ENCODE measurements at regions not wholly inside any gene's neighbourhood (a gene's known extent, or its start where the extent isn't known, plus 50 kb on each side); places are given as distances from the start of the nearest gene placed in this dataset.

GRCh38 chr11:25628030-25628429, 703.9 kb upstream of the ANO3 start:
- Mint-ChIP-seq H3K4me1 (no peaks in the 10 kb centered on the region), H3K27ac (no peak overlapping the region), H3K36me3 (ENCODE audit: low read depth) (no peaks in the 10 kb centered on the region), H3K27me3 (ENCODE audit: insufficient read depth, low read depth, poor library complexity) (no peaks in the 10 kb centered on the region), H3K4me3 (no peak overlapping the region), H3K9me3 (no peaks in the 10 kb centered on the region)
- Histone ChIP-seq H2AFZ (peak overlapping the region; percentile 92), H3K79me2 (replicated peaks; ENCODE audit: insufficient read depth) (no peaks in the 10 kb centered on the region), H4K20me1 (replicated peaks; ENCODE audit: insufficient read depth) (no peaks in the 10 kb centered on the region), H3F3A (replicated peaks; ENCODE audit: low read depth) (no peaks in the 10 kb centered on the region), H3K36me3 (ENCODE audit: insufficient read depth) (no peaks in the 10 kb centered on the region; the same call in 1 of the 2 replicates), H3K9me2 (ENCODE audit: insufficient read depth) (0 out of 2 replicates have a peak, but pooled peaks cover 3% of the 10 kb centered on the region), H3K4me2 (no peak overlapping the region), H3K4me1 (ENCODE audit: insufficient read depth) (no peaks in the 10 kb centered on the region), H3K4me3 (no peak overlapping the region), H3K27me3 (ENCODE audit: insufficient read depth) (no peaks in the 10 kb centered on the region), H3K27ac (ENCODE audit: low read depth) (no peak overlapping the region)
- TF ChIP-seq, protein P1, sequence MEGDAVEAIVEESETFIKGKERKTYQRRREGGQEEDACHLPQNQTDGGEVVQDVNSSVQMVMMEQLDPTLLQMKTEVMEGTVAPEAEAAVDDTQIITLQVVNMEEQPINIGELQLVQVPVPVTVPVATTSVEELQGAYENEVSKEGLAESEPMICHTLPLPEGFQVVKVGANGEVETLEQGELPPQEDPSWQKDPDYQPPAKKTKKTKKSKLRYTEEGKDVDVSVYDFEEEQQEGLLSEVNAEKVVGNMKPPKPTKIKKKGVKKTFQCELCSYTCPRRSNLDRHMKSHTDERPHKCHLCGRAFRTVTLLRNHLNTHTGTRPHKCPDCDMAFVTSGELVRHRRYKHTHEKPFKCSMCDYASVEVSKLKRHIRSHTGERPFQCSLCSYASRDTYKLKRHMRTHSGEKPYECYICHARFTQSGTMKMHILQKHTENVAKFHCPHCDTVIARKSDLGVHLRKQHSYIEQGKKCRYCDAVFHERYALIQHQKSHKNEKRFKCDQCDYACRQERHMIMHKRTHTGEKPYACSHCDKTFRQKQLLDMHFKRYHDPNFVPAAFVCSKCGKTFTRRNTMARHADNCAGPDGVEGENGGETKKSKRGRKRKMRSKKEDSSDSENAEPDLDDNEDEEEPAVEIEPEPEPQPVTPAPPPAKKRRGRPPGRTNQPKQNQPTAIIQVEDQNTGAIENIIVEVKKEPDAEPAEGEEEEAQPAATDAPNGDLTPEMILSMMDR (conservative IDR thresholded peaks at IDR 0.05; ENCODE audit: low read depth in 2 of 2), result no peak
- TF ChIP-seq, protein P2, sequence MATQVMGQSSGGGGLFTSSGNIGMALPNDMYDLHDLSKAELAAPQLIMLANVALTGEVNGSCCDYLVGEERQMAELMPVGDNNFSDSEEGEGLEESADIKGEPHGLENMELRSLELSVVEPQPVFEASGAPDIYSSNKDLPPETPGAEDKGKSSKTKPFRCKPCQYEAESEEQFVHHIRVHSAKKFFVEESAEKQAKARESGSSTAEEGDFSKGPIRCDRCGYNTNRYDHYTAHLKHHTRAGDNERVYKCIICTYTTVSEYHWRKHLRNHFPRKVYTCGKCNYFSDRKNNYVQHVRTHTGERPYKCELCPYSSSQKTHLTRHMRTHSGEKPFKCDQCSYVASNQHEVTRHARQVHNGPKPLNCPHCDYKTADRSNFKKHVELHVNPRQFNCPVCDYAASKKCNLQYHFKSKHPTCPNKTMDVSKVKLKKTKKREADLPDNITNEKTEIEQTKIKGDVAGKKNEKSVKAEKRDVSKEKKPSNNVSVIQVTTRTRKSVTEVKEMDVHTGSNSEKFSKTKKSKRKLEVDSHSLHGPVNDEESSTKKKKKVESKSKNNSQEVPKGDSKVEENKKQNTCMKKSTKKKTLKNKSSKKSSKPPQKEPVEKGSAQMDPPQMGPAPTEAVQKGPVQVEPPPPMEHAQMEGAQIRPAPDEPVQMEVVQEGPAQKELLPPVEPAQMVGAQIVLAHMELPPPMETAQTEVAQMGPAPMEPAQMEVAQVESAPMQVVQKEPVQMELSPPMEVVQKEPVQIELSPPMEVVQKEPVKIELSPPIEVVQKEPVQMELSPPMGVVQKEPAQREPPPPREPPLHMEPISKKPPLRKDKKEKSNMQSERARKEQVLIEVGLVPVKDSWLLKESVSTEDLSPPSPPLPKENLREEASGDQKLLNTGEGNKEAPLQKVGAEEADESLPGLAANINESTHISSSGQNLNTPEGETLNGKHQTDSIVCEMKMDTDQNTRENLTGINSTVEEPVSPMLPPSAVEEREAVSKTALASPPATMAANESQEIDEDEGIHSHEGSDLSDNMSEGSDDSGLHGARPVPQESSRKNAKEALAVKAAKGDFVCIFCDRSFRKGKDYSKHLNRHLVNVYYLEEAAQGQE (IDR thresholded peaks at IDR 0.05; ENCODE audit: unreplicated experiment), result no peak
- DNase-seq (ENCODE audit: low spot score) (no peak), ATAC-seq (no peak)

DNA sequence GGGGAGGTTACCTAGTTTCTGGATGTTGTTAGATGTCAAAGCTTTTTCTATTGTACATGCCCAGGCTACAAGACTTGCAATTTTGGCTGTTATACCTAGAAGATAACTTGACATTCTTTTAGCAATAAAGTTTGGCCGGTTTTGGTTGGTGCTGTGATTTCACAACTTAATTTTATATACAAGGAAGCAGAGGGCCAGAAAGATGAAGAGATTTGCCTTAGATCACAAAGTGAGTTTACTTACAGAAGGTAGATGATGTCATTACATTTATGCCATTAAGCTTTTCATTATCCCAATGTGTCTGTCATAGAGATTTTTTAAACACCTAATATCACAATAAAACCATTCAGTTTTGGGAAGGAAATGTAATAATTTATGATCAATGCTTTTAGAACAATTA, 698.7 kb upstream of the ANO3 start:
- H3K36me3 Mint-ChIP-seq (ENCODE audit: low read depth), result no peaks in the 10 kb centered on the region
- Histone ChIP-seq H3K27me3 (ENCODE audit: insufficient read depth) (no peaks in the 10 kb centered on the region), H3K79me2 (replicated peaks; ENCODE audit: insufficient read depth) (no peaks in the 10 kb centered on the region), H4K20me1 (replicated peaks; ENCODE audit: insufficient read depth) (no peaks in the 10 kb centered on the region), H2AFZ (no peak overlapping the region; the same call in 1 of the 2 replicates), H3K36me3 (ENCODE audit: insufficient read depth) (no peaks in the 10 kb centered on the region; the same call in 1 of the 2 replicates), H3K4me2 (no peak overlapping the region), H3F3A (replicated peaks; ENCODE audit: low read depth) (no peaks in the 10 kb centered on the region), H3K4me3 (no peak overlapping the region), H3K27ac (ENCODE audit: low read depth) (no peak overlapping the region), H3K4me1 (ENCODE audit: insufficient read depth) (no peaks in the 10 kb centered on the region), H3K9me2 (ENCODE audit: insufficient read depth) (no peaks in the 10 kb centered on the region)
- H3K4me1 Mint-ChIP-seq, result no peaks in the 10 kb centered on the region
- H3K4me3 Mint-ChIP-seq, result no peak overlapping the region
- DNase-seq (ENCODE audit: low spot score) (no peak), ATAC-seq (no peak)
- H3K9me3 Mint-ChIP-seq, result no peaks in the 10 kb centered on the region; the same call in 2 of the 3 replicates
- no peaks in the 10 kb centered on the region for H3K27me3 Mint-ChIP-seq (ENCODE audit: insufficient read depth, low read depth, poor library complexity)
- H3K27ac Mint-ChIP-seq, result no peak overlapping the region
- TF ChIP-seq, protein P1 (conservative IDR thresholded peaks at IDR 0.05; ENCODE audit: low read depth in 2 of 2), result no peak
- TF ChIP-seq STAT1 (IDR thresholded peaks at IDR 0.05; ENCODE audit: unreplicated experiment), result no peak
- TF ChIP-seq EZH2phosphoT487 (IDR thresholded peaks at IDR 0.05; ENCODE audit: unreplicated experiment), result no peak
- TF ChIP-seq, protein P3, sequence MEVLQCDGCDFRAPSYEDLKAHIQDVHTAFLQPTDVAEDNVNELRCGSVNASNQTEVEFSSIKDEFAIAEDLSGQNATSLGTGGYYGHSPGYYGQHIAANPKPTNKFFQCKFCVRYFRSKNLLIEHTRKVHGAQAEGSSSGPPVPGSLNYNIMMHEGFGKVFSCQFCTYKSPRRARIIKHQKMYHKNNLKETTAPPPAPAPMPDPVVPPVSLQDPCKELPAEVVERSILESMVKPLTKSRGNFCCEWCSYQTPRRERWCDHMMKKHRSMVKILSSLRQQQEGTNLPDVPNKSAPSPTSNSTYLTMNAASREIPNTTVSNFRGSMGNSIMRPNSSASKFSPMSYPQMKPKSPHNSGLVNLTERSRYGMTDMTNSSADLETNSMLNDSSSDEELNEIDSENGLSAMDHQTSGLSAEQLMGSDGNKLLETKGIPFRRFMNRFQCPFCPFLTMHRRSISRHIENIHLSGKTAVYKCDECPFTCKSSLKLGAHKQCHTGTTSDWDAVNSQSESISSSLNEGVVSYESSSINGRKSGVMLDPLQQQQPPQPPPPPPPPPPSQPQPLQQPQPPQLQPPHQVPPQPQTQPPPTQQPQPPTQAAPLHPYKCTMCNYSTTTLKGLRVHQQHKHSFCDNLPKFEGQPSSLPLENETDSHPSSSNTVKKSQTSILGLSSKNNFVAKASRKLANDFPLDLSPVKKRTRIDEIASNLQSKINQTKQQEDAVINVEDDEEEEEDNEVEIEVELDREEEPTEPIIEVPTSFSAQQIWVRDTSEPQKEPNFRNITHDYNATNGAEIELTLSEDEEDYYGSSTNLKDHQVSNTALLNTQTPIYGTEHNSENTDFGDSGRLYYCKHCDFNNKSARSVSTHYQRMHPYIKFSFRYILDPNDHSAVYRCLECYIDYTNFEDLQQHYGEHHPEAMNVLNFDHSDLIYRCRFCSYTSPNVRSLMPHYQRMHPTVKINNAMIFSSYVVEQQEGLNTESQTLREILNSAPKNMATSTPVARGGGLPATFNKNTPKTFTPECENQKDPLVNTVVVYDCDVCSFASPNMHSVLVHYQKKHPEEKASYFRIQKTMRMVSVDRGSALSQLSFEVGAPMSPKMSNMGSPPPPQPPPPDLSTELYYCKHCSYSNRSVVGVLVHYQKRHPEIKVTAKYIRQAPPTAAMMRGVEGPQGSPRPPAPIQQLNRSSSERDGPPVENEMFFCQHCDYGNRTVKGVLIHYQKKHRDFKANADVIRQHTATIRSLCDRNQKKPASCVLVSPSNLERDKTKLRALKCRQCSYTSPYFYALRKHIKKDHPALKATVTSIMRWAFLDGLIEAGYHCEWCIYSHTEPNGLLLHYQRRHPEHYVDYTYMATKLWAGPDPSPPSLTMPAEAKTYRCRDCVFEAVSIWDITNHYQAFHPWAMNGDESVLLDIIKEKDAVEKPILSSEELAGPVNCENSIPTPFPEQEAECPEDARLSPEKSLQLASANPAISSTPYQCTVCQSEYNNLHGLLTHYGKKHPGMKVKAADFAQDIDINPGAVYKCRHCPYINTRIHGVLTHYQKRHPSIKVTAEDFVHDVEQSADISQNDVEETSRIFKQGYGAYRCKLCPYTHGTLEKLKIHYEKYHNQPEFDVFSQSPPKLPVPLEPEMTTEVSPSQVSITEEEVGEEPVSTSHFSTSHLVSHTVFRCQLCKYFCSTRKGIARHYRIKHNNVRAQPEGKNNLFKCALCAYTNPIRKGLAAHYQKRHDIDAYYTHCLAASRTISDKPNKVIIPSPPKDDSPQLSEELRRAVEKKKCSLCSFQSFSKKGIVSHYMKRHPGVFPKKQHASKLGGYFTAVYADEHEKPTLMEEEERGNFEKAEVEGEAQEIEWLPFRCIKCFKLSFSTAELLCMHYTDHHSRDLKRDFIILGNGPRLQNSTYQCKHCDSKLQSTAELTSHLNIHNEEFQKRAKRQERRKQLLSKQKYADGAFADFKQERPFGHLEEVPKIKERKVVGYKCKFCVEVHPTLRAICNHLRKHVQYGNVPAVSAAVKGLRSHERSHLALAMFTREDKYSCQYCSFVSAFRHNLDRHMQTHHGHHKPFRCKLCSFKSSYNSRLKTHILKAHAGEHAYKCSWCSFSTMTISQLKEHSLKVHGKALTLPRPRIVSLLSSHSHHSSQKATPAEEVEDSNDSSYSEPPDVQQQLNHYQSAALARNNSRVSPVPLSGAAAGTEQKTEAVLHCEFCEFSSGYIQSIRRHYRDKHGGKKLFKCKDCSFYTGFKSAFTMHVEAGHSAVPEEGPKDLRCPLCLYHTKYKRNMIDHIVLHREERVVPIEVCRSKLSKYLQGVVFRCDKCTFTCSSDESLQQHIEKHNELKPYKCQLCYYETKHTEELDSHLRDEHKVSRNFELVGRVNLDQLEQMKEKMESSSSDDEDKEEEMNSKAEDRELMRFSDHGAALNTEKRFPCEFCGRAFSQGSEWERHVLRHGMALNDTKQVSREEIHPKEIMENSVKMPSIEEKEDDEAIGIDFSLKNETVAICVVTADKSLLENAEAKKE (CRISPR knock-in tag; IDR thresholded peaks at IDR 0.05), result no peak

Measured in GM23338 (cell line).